ENCODE measurements at regions not wholly inside any gene's neighbourhood (a gene's known extent, or its start where the extent isn't known, plus 50 kb on each side); places are given as distances from the start of the nearest gene placed in this dataset.

DNA sequence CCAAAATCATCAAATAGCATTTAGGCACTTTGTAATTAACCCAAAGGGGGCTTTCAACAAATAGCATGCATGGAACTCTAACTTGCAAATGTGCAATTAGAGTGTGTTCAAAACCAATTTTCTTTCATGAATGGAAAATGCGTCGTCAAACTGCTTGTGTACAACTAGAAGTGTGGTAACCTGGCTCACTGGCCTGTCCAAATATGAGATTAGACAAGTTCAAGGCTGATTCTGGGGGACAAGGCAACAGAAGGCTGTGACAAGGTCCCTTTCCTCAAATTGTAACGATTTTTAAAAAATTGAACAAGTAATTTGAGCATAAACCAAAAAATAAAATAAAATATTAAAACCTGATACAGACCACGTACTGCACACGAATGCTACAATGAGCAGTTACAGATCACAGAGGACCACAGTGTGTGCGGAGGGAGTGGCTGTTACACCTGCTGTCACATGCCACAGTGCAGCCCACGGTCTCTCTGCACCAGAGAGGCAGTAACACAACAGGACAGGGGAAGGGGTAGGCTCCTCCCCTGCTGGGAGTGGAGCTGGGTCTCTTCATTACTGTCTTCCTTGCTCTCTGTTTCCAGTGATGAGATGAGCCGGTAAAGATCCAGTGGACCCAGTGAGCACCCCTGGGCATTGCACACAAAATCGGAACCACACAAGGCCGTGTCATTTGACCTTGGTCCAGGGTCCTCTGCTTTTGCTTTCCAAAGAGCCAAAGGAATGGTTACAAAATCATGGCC, 252.2 kb upstream of the PDE10A start:
- no peak overlapping the region for H3K4me3 ChIP-seq (ENCODE audit: low read depth in 2 of 2, low read length in 2 of 2)
- ChIA-PET POLR2A (no interaction called here), CTCF (no interaction called here)
- ATAC-seq (no peak), DNase-seq (ENCODE audit: low read depth, low spot score) (no peak)
- intact Hi-C loops (cut with micrococcal nuclease; ENCODE audit: unreplicated experiment) (no loop called here), in situ Hi-C loops (cut with HindIII; ENCODE audit: low pct_unique_long_range_greater_than_20kb, low sequenced_read_pairs) (no loop called here)
- H3K36me3 ChIP-seq (ENCODE audit: control insufficient read depth, insufficient read depth, low read length), result no peaks in the 10 kb centered on the region
- no TSS peak for BruUV-seq (replicated peaks)
- TF ChIP-seq, protein P1, sequence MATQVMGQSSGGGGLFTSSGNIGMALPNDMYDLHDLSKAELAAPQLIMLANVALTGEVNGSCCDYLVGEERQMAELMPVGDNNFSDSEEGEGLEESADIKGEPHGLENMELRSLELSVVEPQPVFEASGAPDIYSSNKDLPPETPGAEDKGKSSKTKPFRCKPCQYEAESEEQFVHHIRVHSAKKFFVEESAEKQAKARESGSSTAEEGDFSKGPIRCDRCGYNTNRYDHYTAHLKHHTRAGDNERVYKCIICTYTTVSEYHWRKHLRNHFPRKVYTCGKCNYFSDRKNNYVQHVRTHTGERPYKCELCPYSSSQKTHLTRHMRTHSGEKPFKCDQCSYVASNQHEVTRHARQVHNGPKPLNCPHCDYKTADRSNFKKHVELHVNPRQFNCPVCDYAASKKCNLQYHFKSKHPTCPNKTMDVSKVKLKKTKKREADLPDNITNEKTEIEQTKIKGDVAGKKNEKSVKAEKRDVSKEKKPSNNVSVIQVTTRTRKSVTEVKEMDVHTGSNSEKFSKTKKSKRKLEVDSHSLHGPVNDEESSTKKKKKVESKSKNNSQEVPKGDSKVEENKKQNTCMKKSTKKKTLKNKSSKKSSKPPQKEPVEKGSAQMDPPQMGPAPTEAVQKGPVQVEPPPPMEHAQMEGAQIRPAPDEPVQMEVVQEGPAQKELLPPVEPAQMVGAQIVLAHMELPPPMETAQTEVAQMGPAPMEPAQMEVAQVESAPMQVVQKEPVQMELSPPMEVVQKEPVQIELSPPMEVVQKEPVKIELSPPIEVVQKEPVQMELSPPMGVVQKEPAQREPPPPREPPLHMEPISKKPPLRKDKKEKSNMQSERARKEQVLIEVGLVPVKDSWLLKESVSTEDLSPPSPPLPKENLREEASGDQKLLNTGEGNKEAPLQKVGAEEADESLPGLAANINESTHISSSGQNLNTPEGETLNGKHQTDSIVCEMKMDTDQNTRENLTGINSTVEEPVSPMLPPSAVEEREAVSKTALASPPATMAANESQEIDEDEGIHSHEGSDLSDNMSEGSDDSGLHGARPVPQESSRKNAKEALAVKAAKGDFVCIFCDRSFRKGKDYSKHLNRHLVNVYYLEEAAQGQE (IDR thresholded peaks at IDR 0.05; ENCODE audit: insufficient read depth in 1 of 2, low read depth in 2 of 2, low read length in 1 of 2), result no peak
- TF ChIP-seq SIN3A (IDR thresholded peaks at IDR 0.05; ENCODE audit: borderline replicate concordance, insufficient read depth, low read depth, low read length), result no peak
- TF ChIP-seq, protein P2, sequence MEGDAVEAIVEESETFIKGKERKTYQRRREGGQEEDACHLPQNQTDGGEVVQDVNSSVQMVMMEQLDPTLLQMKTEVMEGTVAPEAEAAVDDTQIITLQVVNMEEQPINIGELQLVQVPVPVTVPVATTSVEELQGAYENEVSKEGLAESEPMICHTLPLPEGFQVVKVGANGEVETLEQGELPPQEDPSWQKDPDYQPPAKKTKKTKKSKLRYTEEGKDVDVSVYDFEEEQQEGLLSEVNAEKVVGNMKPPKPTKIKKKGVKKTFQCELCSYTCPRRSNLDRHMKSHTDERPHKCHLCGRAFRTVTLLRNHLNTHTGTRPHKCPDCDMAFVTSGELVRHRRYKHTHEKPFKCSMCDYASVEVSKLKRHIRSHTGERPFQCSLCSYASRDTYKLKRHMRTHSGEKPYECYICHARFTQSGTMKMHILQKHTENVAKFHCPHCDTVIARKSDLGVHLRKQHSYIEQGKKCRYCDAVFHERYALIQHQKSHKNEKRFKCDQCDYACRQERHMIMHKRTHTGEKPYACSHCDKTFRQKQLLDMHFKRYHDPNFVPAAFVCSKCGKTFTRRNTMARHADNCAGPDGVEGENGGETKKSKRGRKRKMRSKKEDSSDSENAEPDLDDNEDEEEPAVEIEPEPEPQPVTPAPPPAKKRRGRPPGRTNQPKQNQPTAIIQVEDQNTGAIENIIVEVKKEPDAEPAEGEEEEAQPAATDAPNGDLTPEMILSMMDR (IDR thresholded peaks at IDR 0.05), result no peak
- TF ChIP-seq TCF7L2 (IDR thresholded peaks at IDR 0.05; ENCODE audit: low read depth, low read length), result no peak
- no peak for TF ChIP-seq POLR2AphosphoS5 (IDR thresholded peaks at IDR 0.05; ENCODE audit: low read depth, low read length)
- H3K9me3 ChIP-seq (ENCODE audit: control insufficient read depth, insufficient read depth, low read depth, low read length), result no peaks in the 10 kb centered on the region
- no peak overlapping the region for H3K27ac ChIP-seq (ENCODE audit: low read length)
- H3K4me1 ChIP-seq (ENCODE audit: control insufficient read depth, insufficient read depth, low read length), result no peaks in the 10 kb centered on the region
- peaks cover 13% of the 10 kb centered on the region for H3K27me3 ChIP-seq (ENCODE audit: control insufficient read depth, insufficient read depth, low read length)

DNA sequence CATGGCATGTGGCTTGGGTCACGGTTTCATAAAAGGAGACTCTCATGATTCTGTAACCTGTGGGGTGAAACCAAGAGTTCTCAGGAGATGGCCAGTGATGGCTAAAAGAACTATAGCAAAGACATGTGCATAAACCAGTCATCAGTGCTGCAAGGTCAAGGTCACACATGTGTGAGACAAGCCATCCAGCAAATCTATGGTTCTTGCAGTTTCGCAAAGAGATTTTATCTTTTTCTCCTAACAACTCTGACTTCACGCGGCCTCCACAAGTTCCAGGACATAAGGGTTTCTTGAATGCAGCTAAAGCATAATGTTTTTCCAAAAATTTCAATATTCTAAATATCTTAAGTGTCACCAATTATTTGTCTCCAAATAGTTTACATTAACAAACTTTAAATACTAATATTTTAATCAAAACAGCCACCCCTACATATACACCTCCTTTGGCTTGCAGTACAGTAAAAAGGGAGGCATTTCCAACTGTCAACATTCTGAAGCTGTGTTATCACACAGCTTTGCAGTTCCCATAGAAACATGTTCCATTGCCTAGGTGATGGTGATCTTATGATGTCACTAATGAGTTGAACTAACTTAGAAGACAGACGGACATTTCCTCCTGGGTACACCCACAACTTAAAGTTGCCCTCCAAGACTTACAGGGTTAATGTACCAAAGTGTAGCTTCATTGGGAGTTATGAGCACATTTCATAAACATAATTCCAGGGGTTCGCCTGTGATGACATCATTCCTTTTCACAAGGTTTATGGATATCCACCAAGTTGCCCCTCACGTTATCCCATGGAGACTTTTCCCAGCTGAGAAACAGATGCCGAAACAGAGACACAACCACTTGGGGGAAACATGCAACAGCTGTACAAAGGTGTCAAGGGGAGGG, 250.9 kb upstream of the PDE10A start:
- ChIA-PET CTCF (no interaction called here), POLR2A (no interaction called here)
- Histone ChIP-seq H3K36me3 (ENCODE audit: control insufficient read depth, insufficient read depth, low read length) (no peaks in the 10 kb centered on the region), H3K9me3 (ENCODE audit: control insufficient read depth, insufficient read depth, low read depth, low read length) (no peaks in the 10 kb centered on the region), H3K27ac (ENCODE audit: low read length) (no peak overlapping the region), H3K4me1 (ENCODE audit: control insufficient read depth, insufficient read depth, low read length) (no peaks in the 10 kb centered on the region), H3K4me3 (ENCODE audit: low read depth in 2 of 2, low read length in 2 of 2) (no peak overlapping the region), H3K27me3 (ENCODE audit: control insufficient read depth, insufficient read depth, low read length) (peaks cover 12% of the 10 kb centered on the region)
- TF ChIP-seq, protein P2 (IDR thresholded peaks at IDR 0.05), result no peak
- TF ChIP-seq TCF7L2 (IDR thresholded peaks at IDR 0.05; ENCODE audit: low read depth, low read length), result no peak
- TF ChIP-seq POLR2AphosphoS5 (IDR thresholded peaks at IDR 0.05; ENCODE audit: low read depth, low read length), result no peak
- no peak for TF ChIP-seq SIN3A (IDR thresholded peaks at IDR 0.05; ENCODE audit: borderline replicate concordance, insufficient read depth, low read depth, low read length)
- TF ChIP-seq, protein P1 (IDR thresholded peaks at IDR 0.05; ENCODE audit: insufficient read depth in 1 of 2, low read depth in 2 of 2, low read length in 1 of 2), result no peak
- no TSS peak for BruUV-seq (replicated peaks)
- ATAC-seq (no peak), DNase-seq (ENCODE audit: low read depth, low spot score) (no peak)
- intact Hi-C loops (cut with micrococcal nuclease; ENCODE audit: unreplicated experiment) (no loop called here), in situ Hi-C loops (cut with HindIII; ENCODE audit: low pct_unique_long_range_greater_than_20kb, low sequenced_read_pairs) (no loop called here)

All from Panc1 (cell line).